ENCODE measurements at regions not wholly inside any gene's neighbourhood (a gene's known extent, or its start where the extent isn't known, plus 50 kb on each side); places are given as distances from the start of the nearest gene placed in this dataset.

- TF ChIP-seq, protein P1, sequence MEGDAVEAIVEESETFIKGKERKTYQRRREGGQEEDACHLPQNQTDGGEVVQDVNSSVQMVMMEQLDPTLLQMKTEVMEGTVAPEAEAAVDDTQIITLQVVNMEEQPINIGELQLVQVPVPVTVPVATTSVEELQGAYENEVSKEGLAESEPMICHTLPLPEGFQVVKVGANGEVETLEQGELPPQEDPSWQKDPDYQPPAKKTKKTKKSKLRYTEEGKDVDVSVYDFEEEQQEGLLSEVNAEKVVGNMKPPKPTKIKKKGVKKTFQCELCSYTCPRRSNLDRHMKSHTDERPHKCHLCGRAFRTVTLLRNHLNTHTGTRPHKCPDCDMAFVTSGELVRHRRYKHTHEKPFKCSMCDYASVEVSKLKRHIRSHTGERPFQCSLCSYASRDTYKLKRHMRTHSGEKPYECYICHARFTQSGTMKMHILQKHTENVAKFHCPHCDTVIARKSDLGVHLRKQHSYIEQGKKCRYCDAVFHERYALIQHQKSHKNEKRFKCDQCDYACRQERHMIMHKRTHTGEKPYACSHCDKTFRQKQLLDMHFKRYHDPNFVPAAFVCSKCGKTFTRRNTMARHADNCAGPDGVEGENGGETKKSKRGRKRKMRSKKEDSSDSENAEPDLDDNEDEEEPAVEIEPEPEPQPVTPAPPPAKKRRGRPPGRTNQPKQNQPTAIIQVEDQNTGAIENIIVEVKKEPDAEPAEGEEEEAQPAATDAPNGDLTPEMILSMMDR (conservative IDR thresholded peaks at IDR 0.05 in 1 of 2, IDR thresholded peaks at IDR 0.05 in 1 of 2; ENCODE audit: low read depth in 1 of 2, low read length in 2 of 2): no peak
- TF ChIP-seq EZH2 (IDR thresholded peaks at IDR 0.05; ENCODE audit: low read length, missing control alignments): no peak
Observed at GRCh38 chr2:125736306-125736705, 919.7 kb upstream of the GYPC start.

Measured in fibroblast of lung (primary cell).